CD4-positive, alpha-beta T cell (primary cell): ENCODE measurements at regions not wholly inside any gene's neighbourhood (a gene's known extent, or its start where the extent isn't known, plus 50 kb on each side); places are given as distances from the start of the nearest gene placed in this dataset.

Experiments used
- ATAC-seq: fragments of 200-7000 bp; cut with Tn5 transposase; one replicate; pipeline ENCODE4 v1.10.0; 2022; ENCODE audit warnings: mild to moderate bottlenecking; ENCODE audit not compliant: poor library complexity
- CTCF ChIA-PET: fragments of 350-600 bp; sonication (Branson Sonifier 250); formaldehyde crosslinking; loops from one replicate; lab custom pipeline; 2021; ENCODE audit warnings: antibody characterized with exemption, inconsistent platforms; lab: Charles Lee
- POLR2A ChIA-PET: fragments of 350-600 bp; sonication (Branson Sonifier 250); formaldehyde crosslinking; loops from one replicate; lab custom pipeline; 2021; ENCODE audit warnings: antibody characterized with exemption, inconsistent platforms; lab: Charles Lee
- DNase-seq, 14 experiments: peaks; one replicate each; pipeline ENCODE4 v3.0.0-alpha.2; 2013 to 2020; ENCODE audit warnings: mixed read lengths in 2 of 14
- H3K27ac ChIP-seq, 2 donors: one replicate each; pipeline versions ENCODE4 v1.5.1 to v1.7.0; 2013; ENCODE audit warnings: low read length in 2 of 2, low read depth in 1 of 2, mild to moderate bottlenecking in 1 of 2
- H3K27me3 ChIP-seq, 2 experiments: 1 replicate in 1 of 2; 2 replicates in 1 of 2; pipeline versions ENCODE4 v1.6.1 to v1.7.0; 2013; ENCODE audit warnings: low read length in 2 of 2, control low read depth in 1 of 2, mild to moderate bottlenecking in 1 of 2, moderate library complexity in 1 of 2; ENCODE audit not compliant: insufficient read depth in 2 of 2, control insufficient read depth in 1 of 2
- H3K36me3 ChIP-seq: one replicate; pipeline ENCODE4 v1.6.1; 2013; ENCODE audit warnings: low read length, control low read depth; ENCODE audit not compliant: insufficient read depth
- H3K4me1 ChIP-seq: one replicate; pipeline ENCODE4 v1.6.1; 2013; ENCODE audit warnings: low read length, control low read depth; ENCODE audit not compliant: insufficient read depth
- H3K4me3 ChIP-seq: one replicate; pipeline ENCODE4 v1.5.1; 2013; ENCODE audit warnings: mild to moderate bottlenecking, low read length, moderate library complexity
- H3K9me3 ChIP-seq, 2 experiments: 1 replicate in 1 of 2; 2 replicates in 1 of 2; pipeline versions ENCODE4 v1.6.1 to v1.7.0; 2013; ENCODE audit warnings: low read length in 2 of 2, mild to moderate bottlenecking in 2 of 2, control low read depth in 1 of 2, moderate library complexity in 1 of 2; ENCODE audit not compliant: control insufficient read depth in 1 of 2, insufficient read depth in 1 of 2
- H3K27ac Mint-ChIP-seq: one replicate; pipeline ENCODE4 v1.8.0; 2020; ENCODE audit warnings: mixed read lengths
- H3K27me3 Mint-ChIP-seq: one replicate; pipeline ENCODE4 v1.8.0; 2021; ENCODE audit warnings: mixed read lengths
- H3K36me3 Mint-ChIP-seq: one replicate; pipeline ENCODE4 v1.8.0; 2021; ENCODE audit warnings: low read depth, mixed read lengths
- H3K4me1 Mint-ChIP-seq: one replicate; pipeline ENCODE4 v1.8.0; 2021; ENCODE audit warnings: low read depth, mixed read lengths
- H3K4me3 Mint-ChIP-seq: one replicate; pipeline ENCODE4 v1.8.0; 2020; ENCODE audit warnings: mild to moderate bottlenecking, mixed read lengths
- H3K9me3 Mint-ChIP-seq: one replicate; pipeline ENCODE4 v1.8.0; 2020; ENCODE audit warnings: mixed read lengths
- intact Hi-C, 2 experiments: fragments of 100-400 bp; cut with DNase I in 1 of 2; cut with micrococcal nuclease in 1 of 2; formaldehyde crosslinking; loops; one replicate each; pipeline versions ENCODE4 v1.15.1 to v1.9.0; 2023 to 2025; cut with DNase I, micrococcal nuclease
- TF ChIP-seq, protein P1 (sequence below): fragments of 200-600 bp; IDR thresholded peaks from one replicate; pipeline ENCODE4 v1.8.0; 2022; ENCODE audit warnings: antibody characterized with exemption, mild to moderate bottlenecking

- Mint-ChIP-seq H3K27ac (no peak overlapping the region), H3K27me3 (no peaks in the 10 kb centered on the region), H3K9me3 (peaks cover 2% of the 10 kb centered on the region), H3K4me1 (no peaks in the 10 kb centered on the region), H3K36me3 (no peaks in the 10 kb centered on the region), H3K4me3 (no peak overlapping the region)
- Histone ChIP-seq H3K4me3 (no peak overlapping the region), H3K27ac (no peak overlapping the region), H3K27me3 (no peaks in the 10 kb centered on the region), H3K4me1 (no peaks in the 10 kb centered on the region), H3K9me3 (no peaks in the 10 kb centered on the region), H3K36me3 (no peaks in the 10 kb centered on the region)
- TF ChIP-seq, protein P1, sequence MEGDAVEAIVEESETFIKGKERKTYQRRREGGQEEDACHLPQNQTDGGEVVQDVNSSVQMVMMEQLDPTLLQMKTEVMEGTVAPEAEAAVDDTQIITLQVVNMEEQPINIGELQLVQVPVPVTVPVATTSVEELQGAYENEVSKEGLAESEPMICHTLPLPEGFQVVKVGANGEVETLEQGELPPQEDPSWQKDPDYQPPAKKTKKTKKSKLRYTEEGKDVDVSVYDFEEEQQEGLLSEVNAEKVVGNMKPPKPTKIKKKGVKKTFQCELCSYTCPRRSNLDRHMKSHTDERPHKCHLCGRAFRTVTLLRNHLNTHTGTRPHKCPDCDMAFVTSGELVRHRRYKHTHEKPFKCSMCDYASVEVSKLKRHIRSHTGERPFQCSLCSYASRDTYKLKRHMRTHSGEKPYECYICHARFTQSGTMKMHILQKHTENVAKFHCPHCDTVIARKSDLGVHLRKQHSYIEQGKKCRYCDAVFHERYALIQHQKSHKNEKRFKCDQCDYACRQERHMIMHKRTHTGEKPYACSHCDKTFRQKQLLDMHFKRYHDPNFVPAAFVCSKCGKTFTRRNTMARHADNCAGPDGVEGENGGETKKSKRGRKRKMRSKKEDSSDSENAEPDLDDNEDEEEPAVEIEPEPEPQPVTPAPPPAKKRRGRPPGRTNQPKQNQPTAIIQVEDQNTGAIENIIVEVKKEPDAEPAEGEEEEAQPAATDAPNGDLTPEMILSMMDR = no peak
- intact Hi-C loops = no loop called here
- CTCF ChIA-PET = no interaction called here
- ATAC-seq (no peak), DNase-seq (no peak)
- POLR2A ChIA-PET = no interaction called here
Measured at GRCh38 chr2:125698280-125698679, 957.7 kb upstream of the GYPC start.

- Histone ChIP-seq H3K27me3 (no peaks in the 10 kb centered on the region), H3K4me3 (no peak overlapping the region), H3K9me3 (no peaks in the 10 kb centered on the region), H3K27ac (no peak overlapping the region), H3K4me1 (no peaks in the 10 kb centered on the region), H3K36me3 (no peaks in the 10 kb centered on the region)
- Mint-ChIP-seq H3K4me1 (no peaks in the 10 kb centered on the region), H3K27ac (no peak overlapping the region), H3K9me3 (peaks cover 4% of the 10 kb centered on the region), H3K27me3 (no peaks in the 10 kb centered on the region), H3K4me3 (no peak overlapping the region), H3K36me3 (no peaks in the 10 kb centered on the region)
- ATAC-seq (no peak), DNase-seq (no peak)
- ChIA-PET POLR2A (no interaction called here), CTCF (interaction anchor here (0.7 kb wide), 1 partner anchor 303 kb away, joined by 3 read pairs; no protein-coding TSS in a partner anchor)
- intact Hi-C loops = no loop called here
- TF ChIP-seq, protein P1 = no peak
Measured at GRCh38 chr2:125701070-125701469, 954.9 kb upstream of the GYPC start.

DNA sequence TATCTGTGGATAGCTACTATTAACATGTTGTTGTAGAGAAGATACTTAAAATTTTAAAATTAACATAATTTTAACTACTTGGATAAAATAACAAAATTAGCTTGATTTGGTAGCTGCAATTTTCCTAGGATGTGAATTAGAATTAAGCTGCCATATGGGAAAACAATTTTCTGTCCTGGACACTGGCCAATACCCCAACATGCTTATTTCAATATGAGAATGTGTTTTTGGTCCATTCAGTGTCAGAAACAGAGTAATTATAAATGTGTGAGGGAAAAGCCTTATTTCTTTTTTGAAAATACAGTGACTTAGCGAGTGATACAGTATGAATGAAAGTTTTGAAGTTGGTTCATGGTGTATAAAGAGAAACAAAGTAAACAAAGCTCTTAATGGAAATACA lies 948.3 kb upstream of the GYPC start:
- H3K36me3 Mint-ChIP-seq = no peaks in the 10 kb centered on the region
- no peak overlapping the region for H3K4me3 Mint-ChIP-seq

More for the DNA sequence above, 948.3 kb upstream of the GYPC start:
- no peaks in the 10 kb centered on the region for H3K36me3 ChIP-seq
- H3K4me1 ChIP-seq = no peaks in the 10 kb centered on the region
- intact Hi-C loops = no loop called here
- H3K27me3 ChIP-seq = no peaks in the 10 kb centered on the region
- TF ChIP-seq, protein P1 = no peak
- POLR2A ChIA-PET = no interaction called here
- no peaks in the 10 kb centered on the region for H3K4me1 Mint-ChIP-seq
- no peak overlapping the region for H3K27ac Mint-ChIP-seq
- DNase-seq (no peak), ATAC-seq (no peak)
- peaks cover 7% of the 10 kb centered on the region for H3K9me3 Mint-ChIP-seq
- H3K9me3 ChIP-seq = no peaks in the 10 kb centered on the region
- CTCF ChIA-PET = no interaction called here
- no peaks in the 10 kb centered on the region for H3K27me3 Mint-ChIP-seq
- no peak overlapping the region for H3K4me3 ChIP-seq
- no peak overlapping the region for H3K27ac ChIP-seq
